HG03039 (cell line): ENCODE measurements at regions not wholly inside any gene's neighbourhood (a gene's known extent, or its start where the extent isn't known, plus 50 kb on each side); places are given as distances from the start of the nearest gene placed in this dataset.
"Not testable (repeated sequence)": the region's sequence is repeated elsewhere in the genome, so short reads cannot be mapped to it uniquely, and the experiment has no call there.

Source experiments
- ATAC-seq: cut with Tn5 transposase; IDR thresholded peaks from one replicate; pipeline ENCODE4 v1.9.1; 2021; ENCODE audit warnings: mild to moderate bottlenecking, moderate library complexity; ENCODE audit not compliant: unreplicated experiment

DNA sequence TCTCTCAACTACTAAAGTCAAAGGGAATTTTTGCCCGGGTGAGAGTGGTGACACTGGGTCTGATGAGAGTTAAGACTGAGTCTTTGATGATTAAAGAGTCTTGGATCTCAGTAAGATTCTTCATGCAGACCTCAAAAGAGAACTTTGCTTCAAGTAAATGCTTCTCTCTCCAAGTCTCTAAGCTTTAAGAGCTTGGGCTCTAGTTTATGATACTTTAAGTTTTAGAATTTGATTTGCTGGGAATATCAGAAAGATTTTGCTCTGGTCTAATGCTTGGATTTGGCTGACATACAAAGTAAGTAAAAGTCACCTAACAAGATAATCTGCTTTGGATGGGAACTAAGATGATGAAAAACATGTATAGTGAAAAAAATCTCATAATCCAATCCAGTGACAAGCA, 566.3 kb downstream of the MAT2B start:
- no peak for ATAC-seq

DNA sequence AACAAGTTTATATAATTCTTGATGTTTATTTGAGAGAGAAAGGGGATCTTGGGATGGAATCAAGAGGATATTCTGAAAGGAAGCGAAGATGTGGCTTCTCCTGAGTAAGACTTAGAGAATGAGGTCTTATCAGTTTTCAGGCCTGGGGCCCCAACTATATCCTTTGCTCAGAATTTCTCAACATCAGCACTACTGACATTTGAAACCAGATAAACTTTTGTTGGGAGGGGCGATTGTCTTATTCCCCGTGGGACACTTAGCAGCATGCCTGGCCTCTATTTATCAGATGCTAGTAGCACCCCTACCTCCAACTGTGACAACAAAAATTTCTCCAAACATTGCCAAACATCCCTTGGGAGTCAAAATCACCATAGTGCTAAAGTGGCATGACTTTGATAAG, 567.7 kb downstream of the MAT2B start:
- no peak for ATAC-seq

GRCh38 chr5:164076556-164076955, 571.1 kb downstream of the MAT2B start:
- no peak for ATAC-seq

DNA sequence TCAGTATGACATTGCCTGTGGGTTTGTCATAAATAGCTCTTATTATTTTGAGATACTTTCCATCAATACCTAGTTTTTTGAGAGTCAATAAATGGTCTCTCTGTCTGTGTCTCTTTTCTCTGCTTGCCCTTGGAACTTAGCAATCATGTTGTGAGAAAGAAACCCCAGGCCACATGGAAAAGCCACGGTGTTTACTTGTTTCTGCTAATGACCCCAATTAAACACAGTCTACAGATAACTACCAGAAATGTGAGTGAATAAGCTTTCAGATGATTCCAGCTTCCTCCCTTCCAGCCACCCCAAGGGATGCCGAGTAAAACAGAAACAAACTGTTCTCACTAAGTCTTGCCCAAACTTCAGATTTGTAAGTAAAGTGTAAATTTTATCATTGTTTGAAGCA, 584.9 kb downstream of the MAT2B start:
- ATAC-seq = no peak

DNA sequence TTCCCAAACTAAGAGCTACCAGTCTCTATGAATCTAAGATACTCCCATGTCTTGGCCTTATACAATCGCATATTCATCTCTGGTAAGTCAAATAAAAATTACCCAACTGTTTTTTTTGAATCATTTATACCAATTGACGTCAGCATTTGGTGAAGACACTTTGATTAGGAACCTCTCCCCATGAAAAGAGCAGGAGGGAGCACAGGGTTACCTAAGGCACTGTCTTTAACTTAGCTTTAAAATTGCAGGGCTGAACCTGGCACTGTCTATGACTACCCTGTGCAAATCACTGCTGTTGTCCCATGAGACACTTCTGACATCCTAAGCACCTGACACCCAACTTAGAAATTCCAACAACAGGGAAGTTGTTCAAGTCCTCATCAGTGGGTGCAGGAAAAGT, 586.4 kb downstream of the MAT2B start:
- ATAC-seq = no peak

GRCh38 chr5:164094291-164094690, 588.9 kb downstream of the MAT2B start:
- no peak for ATAC-seq

DNA sequence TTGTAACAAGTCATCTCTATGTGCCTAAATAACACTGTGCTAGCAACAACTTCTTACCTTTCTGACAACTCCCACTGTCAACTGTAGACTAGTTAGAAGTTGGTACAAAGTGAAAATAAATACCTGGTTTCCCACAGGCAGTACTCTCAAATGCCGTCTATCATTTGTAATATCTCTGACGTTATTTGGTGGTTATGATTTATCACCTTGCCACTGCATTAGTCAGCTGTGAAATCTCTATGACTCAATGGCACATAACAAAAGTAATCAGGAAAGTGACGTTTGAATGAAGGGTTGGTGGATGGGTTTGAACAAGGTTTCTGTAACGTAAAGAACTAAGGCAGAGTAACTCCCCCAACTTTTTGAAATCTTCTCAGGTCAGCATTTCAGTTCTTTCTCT, 592.3 kb downstream of the MAT2B start:
- no peak for ATAC-seq

DNA sequence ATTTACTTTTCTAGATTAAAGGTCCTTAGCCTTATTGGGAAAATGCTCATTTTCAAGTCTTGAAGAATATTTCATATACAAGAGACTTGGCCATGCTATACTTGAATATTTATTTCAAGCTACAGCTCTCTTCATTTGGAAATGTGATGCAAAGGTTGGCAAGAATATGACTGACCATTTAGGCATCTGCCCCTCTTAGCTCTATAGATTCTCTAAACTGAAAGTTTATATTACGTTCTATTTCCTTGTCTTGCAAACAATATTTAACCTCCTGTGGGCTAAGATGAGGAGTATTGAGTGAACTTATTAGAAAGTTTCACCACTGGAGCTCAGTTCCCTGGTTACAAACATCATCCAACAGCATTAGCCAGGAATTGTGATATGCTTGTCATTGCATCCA, 593.1 kb downstream of the MAT2B start:
- no peak for ATAC-seq

DNA sequence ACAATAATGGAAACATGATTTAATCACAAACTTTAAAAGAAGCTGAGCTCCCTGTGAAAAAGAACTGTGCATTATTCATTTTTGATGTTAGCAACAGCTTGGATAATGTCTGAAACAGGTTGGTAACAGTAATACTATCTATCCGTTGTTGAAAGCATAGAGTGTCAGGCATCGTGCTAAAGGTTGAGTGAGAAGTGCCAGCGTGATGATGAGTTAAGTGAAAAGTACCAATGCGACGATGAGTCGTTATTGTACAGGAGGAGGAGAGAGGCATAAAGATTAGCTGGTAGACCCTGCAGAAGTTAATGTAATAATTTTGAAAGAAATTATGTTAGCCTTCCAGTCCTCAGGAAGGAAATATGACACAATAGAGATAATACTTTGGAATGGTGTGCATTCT, 593.6 kb downstream of the MAT2B start:
- no peak for ATAC-seq

- ATAC-seq = no peak
Measured at GRCh38 chr5:164115420-164115819, 610.0 kb downstream of the MAT2B start.

GRCh38 chr5:164119806-164120447, 614.5 kb downstream of the MAT2B start:
- peak; percentile 85 for ATAC-seq

GRCh38 chr5:164127527-164127926, 622.1 kb downstream of the MAT2B start:
- no peak for ATAC-seq

GRCh38 chr5:164132358-164132757, 626.9 kb downstream of the MAT2B start:
- ATAC-seq = no peak

DNA sequence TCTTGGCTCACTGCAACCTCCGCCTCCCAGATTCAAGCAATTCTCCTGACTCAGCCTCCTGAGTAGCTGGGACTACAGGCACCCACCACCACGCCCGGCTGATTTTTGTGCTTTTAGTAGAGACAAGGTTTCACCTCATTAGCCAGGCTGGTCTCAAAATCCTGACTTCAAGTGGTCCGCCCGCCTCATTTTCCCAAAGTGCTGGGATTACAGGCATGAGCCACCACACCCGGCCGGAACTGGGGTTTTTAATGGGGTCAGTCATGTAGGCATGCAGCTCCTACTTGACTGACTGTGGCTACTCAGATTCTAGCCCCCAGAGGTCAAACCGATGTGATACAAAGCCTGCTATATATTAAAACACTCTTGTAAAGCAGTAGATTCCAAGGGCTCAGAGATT, 631.7 kb downstream of the MAT2B start:
- ATAC-seq = no peak

DNA sequence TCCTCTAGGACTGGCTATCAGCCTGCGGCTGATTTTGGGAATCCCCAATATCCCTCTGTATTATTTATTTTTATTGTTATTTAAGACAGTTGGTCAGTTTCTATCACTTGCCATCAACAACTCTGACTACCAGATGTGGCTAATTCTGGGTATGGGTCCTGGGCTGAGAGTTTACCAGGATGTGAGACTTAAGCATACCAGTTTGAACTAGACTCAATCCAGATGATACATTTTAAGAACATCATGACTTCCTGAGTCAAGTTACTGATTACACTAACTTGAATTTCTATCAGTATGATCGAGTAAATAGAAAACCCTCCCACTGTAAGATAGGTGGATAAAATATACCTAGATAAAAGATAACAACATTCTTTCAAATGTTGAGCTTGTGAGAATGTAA, 634.0 kb downstream of the MAT2B start:
- no peak for ATAC-seq

GRCh38 chr5:164145458-164145857, 640.0 kb downstream of the MAT2B start:
- ATAC-seq = no peak

GRCh38 chr5:164146223-164146622, 640.8 kb downstream of the MAT2B start:
- ATAC-seq = no peak

DNA sequence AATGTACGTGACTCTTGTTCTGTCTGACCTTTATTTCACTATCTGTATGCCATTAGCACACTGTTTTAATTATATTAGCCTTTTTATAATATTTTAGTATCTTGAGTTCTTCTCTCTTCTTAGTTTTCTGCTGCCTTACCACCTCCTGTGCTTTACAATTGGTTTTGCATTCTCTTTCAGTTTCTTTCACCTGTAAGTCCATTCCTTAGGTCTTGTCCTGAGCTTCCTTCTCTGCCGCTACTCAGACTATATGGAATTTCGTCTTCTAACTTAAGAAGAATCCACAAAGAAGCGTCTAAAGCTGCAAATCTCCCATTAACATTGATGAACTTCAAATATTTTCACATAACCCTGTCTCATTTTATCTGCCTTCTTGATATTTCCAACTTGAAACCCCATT, 642.9 kb downstream of the MAT2B start:
- ATAC-seq = no peak

DNA sequence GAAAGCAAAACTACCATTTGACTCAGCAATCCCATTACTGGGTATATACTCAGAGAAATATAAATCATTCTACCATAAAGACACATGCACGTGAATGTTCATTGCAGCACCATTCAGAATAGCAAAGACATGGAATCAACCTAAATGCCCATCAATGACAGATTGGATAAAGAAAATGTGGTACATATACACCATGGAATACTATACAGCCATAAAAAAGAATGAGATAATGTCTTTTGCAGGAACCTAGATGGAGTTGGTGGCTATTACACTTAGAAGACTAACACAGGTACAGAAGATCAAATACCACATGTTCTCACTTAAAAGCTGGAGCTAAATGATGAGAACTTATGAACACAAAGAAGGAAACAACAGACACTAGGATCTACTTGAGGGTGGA, 647.1 kb downstream of the MAT2B start:
- not testable (repeated sequence) for ATAC-seq

DNA sequence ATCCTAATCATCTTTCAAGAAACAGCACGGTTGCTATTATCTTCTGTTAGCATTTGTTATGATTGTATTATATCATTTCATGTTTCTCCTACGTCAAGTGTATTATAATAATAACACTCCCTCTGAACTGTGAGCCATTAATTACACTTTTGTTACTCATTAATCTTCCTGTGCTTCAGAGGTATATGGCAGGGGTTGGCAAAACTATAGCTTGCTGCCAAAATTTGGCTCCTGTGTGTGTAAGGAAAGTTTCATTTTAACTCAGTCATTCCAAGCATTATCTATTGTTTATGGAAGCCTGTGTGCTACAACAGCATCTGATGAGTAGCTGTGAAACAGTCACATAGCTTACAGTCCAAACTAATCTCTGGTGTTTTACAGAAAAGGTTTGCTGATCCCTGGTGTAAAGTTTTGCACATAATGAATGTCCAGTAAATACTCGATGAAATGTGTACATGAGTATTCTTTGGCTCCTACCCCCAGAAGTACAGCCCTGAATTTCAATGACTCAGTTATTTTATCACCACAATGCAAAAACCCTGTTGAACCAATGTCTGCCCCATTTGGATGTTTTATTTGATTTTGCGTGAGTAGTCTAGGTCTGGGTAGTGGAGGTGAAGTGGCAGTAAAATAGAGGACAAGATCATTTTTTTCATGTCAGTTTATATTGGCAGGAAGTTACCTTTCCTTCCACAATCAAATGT, 648.2 kb downstream of the MAT2B start:
- no peak for ATAC-seq

- ATAC-seq = no peak
Measured at GRCh38 chr5:164170814-164171213, 665.4 kb downstream of the MAT2B start.

DNA sequence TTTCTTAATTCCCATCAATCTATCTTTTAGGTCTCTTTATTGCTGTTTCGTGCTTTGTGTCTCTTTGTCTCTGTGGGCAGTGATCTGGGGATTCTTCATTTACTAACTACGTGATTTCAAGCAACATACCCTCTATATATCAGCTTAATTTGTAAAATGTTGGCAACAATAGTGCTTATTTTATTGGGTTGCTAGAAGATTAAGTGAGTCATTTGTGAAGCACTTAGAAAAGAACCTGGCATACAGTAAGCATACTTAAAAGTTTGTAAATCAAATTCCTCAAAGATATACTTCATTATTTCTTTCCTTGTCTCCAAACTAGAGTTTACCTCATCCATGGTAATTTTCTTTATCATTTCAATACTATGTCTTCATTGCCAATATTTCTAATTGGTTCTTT, 669.7 kb downstream of the MAT2B start:
- ATAC-seq = no peak

GRCh38 chr5:164179406-164179805, 674.0 kb downstream of the MAT2B start:
- ATAC-seq = no peak
